ENCODE measurements at regions not wholly inside any gene's neighbourhood (a gene's known extent, or its start where the extent isn't known, plus 50 kb on each side); places are given as distances from the start of the nearest gene placed in this dataset.

DNA sequence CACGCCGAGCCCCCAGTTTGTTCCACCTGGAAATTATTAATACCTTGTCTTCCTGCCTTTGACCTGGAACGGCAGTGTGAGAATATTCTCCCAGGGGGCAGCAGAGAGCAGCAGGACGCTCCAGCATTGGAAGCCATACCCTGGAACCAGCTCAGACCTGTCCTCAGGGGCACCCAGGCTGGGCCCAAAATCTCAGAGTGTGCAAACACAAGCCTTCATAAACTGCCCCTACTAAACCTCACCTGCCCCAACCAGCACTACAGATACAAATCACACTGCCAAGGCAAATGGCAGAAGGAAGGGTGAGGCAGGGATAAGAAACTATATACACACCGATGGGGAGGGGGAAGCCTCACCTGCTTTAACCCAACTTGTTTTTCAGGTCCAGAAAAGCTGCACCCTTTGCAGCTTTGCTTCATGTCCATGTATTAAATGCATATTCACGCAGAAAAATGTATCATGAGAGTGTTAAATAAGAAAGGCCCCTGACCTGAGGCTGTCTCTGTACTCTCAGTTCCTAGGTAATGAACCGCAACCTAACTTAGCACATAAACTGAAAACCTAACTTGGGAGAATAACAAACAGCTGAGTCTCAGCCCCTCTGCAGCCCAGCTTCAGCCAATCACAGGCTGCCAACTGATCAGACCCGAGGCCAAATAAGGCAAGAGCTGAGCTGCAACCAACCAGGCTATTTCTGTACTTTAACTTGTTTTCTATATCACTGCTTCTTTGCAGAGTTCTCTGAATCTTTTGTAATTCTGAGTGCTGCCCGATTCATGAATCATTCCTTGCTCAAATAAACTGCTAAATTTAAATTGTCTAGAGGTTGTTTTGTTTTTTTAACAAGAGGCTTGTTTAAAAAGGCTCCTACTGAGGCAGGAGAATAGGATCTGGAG lies 130.1 kb downstream of the SPTSSA start (continued):
- TF ChIP-seq, protein P1, sequence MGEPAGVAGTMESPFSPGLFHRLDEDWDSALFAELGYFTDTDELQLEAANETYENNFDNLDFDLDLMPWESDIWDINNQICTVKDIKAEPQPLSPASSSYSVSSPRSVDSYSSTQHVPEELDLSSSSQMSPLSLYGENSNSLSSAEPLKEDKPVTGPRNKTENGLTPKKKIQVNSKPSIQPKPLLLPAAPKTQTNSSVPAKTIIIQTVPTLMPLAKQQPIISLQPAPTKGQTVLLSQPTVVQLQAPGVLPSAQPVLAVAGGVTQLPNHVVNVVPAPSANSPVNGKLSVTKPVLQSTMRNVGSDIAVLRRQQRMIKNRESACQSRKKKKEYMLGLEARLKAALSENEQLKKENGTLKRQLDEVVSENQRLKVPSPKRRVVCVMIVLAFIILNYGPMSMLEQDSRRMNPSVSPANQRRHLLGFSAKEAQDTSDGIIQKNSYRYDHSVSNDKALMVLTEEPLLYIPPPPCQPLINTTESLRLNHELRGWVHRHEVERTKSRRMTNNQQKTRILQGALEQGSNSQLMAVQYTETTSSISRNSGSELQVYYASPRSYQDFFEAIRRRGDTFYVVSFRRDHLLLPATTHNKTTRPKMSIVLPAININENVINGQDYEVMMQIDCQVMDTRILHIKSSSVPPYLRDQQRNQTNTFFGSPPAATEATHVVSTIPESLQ (CRISPR knock-in tag; conservative IDR thresholded peaks at IDR 0.05), result peak; percentile 51; the same call in 1 of the 2 replicates
- TF ChIP-seq ZNF788 (CRISPR knock-in tag; IDR thresholded peaks at IDR 0.05; ENCODE audit: borderline replicate concordance) (peak; percentile 75; the same call in 1 of the 2 replicates), MAX (IDR thresholded peaks at IDR 0.05) (peak; percentile 20), ZNF768 (CRISPR knock-in tag; IDR thresholded peaks at IDR 0.05) (peak; percentile 53; the same call in 1 of the 2 replicates), THAP9 (CRISPR knock-in tag; IDR thresholded peaks at IDR 0.05; ENCODE audit: borderline replicate concordance) (peak; percentile 72; the same call in 1 of the 2 replicates), ELF3 (CRISPR knock-in tag; IDR thresholded peaks at IDR 0.05) (peak; percentile 44), PAXIP1 (CRISPR knock-in tag; conservative IDR thresholded peaks at IDR 0.05) (peak; percentile 47; the same call in 1 of the 2 replicates), PHF20 (CRISPR knock-in tag; IDR thresholded peaks at IDR 0.05) (no peak; the same call in none of the 2 replicates), U2AF1 (optimal IDR thresholded peaks at IDR 0.05; ENCODE audit: low read depth, low read length) (no peak), U2AF2 (IDR thresholded peaks at IDR 0.05; ENCODE audit: low read depth, low read length) (no peak), SRSF9 (IDR thresholded peaks at IDR 0.05; ENCODE audit: borderline replicate concordance, insufficient read depth, low read depth, low read length, poor library complexity, severe bottlenecking) (no peak), PPARG (CRISPR knock-in tag; conservative IDR thresholded peaks at IDR 0.05) (peak; percentile 74), ZNF124 (CRISPR knock-in tag; IDR thresholded peaks at IDR 0.05) (peak; percentile 81)
- TF ChIP-seq, protein P2, sequence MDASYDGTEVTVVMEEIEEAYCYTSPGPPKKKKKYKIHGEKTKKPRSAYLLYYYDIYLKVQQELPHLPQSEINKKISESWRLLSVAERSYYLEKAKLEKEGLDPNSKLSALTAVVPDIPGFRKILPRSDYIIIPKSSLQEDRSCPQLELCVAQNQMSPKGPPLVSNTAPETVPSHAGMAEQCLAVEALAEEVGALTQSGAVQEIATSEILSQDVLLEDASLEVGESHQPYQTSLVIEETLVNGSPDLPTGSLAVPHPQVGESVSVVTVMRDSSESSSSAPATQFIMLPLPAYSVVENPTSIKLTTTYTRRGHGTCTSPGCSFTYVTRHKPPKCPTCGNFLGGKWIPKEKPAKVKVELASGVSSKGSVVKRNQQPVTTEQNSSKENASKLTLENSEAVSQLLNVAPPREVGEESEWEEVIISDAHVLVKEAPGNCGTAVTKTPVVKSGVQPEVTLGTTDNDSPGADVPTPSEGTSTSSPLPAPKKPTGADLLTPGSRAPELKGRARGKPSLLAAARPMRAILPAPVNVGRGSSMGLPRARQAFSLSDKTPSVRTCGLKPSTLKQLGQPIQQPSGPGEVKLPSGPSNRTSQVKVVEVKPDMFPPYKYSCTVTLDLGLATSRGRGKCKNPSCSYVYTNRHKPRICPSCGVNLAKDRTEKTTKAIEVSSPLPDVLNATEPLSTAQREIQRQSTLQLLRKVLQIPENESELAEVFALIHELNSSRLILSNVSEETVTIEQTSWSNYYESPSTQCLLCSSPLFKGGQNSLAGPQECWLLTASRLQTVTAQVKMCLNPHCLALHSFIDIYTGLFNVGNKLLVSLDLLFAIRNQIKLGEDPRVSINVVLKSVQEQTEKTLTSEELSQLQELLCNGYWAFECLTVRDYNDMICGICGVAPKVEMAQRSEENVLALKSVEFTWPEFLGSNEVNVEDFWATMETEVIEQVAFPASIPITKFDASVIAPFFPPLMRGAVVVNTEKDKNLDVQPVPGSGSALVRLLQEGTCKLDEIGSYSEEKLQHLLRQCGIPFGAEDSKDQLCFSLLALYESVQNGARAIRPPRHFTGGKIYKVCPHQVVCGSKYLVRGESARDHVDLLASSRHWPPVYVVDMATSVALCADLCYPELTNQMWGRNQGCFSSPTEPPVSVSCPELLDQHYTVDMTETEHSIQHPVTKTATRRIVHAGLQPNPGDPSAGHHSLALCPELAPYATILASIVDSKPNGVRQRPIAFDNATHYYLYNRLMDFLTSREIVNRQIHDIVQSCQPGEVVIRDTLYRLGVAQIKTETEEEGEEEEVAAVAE (CRISPR knock-in tag; IDR thresholded peaks at IDR 0.05; ENCODE audit: borderline replicate concordance), result peak; percentile 59

All from HepG2 (cell line).